Epithelial cell of proximal tubule (primary cell): ENCODE measurements at regions not wholly inside any gene's neighbourhood (a gene's known extent, or its start where the extent isn't known, plus 50 kb on each side); places are given as distances from the start of the nearest gene placed in this dataset.

ENCODE experiments used
- DNase-seq: peaks from one replicate; pipeline ENCODE4 v3.0.0-alpha.2; 2011; ENCODE audit warnings: low read depth
- H3K4me3 ChIP-seq: 2 replicates; pipeline ENCODE4 v1.5.1; 2011; ENCODE audit warnings: low read depth, mild to moderate bottlenecking, low read length
- TF ChIP-seq, protein P1 (sequence below): conservative IDR thresholded peaks from 2 replicates; pipeline ENCODE4 v1.5.1; 2012; ENCODE audit warnings: low read depth, mild to moderate bottlenecking, low read length

DNA sequence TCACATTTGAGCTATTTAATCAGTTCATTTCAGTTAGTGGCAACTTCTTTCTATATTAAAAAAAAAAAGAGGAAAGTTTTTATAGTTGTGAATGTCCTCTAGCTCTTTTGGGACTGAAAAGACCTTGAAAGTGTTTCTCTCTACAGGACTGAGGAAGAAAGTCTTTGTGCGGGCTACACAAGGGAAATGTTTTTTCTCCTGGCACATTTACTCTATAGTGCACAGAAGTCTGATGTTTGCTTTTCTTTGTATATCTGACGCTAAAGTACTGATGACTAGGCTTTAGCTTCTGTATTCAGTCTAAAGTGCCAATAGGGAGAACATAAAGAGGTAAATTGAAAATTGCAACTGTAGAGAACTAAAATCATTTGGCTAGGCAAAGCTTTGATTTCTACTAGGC is 737.4 kb upstream of the LUZP2 start:
- DNase-seq: no peak
- H3K4me3 ChIP-seq: no peak overlapping the region
- TF ChIP-seq, protein P1, sequence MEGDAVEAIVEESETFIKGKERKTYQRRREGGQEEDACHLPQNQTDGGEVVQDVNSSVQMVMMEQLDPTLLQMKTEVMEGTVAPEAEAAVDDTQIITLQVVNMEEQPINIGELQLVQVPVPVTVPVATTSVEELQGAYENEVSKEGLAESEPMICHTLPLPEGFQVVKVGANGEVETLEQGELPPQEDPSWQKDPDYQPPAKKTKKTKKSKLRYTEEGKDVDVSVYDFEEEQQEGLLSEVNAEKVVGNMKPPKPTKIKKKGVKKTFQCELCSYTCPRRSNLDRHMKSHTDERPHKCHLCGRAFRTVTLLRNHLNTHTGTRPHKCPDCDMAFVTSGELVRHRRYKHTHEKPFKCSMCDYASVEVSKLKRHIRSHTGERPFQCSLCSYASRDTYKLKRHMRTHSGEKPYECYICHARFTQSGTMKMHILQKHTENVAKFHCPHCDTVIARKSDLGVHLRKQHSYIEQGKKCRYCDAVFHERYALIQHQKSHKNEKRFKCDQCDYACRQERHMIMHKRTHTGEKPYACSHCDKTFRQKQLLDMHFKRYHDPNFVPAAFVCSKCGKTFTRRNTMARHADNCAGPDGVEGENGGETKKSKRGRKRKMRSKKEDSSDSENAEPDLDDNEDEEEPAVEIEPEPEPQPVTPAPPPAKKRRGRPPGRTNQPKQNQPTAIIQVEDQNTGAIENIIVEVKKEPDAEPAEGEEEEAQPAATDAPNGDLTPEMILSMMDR: no peak

DNA sequence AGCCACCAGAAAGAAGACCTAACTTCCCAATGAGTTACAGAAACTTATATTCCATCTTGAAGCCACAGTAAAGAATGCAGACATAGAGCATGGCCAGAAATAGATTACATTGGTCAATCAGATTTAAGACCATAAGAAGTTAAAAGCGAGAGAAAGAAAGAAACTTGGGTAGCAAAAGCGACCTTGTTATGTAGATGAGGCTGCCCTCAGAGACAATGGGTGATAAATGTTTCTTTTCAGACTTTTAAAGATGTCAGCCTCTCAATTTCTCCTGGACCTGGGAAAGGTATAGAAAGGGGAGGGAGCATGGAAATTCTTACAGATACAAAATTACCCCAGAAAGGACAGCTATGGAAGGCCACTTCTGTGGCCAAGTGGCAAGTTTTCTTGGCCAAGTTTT is 732.6 kb upstream of the LUZP2 start:
- no peak overlapping the region for H3K4me3 ChIP-seq
- no peak for DNase-seq
- TF ChIP-seq, protein P1: no peak

DNA sequence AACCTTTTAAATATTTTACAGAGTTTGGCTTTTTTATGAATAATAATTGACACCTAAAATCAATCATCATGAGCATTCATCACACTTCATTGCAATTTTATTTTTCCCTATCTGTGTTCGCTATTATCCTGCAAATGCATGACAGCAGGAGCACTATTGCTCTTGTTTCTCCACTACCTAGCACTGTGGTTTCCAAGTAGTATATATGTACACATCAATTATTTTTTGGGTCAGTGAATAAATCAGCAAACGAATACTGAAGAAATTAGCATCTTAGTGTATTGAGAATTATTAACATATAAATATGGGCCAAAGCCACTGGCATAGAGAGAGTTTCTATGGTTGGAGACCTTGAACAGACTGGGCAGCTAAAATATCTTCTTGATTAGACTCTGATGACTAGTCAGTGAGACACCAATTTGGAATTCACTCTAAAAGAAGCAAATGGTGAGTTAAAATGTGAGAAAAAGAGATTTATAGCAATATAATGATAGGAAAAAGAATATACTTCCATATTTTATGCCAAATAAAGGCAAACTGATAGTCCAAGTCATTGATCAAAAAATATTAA is 731.1 kb upstream of the LUZP2 start:
- DNase-seq: no peak
- H3K4me3 ChIP-seq: no peak overlapping the region
- TF ChIP-seq, protein P1: no peak

DNA sequence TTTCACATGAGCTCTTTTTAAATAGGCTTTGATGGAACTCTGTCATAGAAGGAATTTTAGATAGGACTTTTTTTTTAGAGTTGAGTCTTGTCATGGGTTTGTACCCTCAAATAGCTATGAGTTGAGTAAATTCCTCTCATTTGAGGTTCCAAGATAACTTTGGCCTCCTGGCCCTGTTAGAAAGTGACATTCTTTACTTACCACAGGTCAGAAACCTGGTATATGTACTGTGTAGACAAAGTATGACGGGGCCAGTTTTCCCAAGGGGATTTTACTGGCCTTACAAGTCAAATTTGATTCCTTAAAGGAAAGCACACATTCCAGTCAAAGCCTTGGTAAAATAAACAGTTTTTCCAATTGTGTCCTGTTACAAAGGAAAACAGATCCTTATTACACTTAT is 729.3 kb upstream of the LUZP2 start:
- TF ChIP-seq, protein P1: no peak
- DNase-seq: no peak
- H3K4me3 ChIP-seq: no peak overlapping the region

DNA sequence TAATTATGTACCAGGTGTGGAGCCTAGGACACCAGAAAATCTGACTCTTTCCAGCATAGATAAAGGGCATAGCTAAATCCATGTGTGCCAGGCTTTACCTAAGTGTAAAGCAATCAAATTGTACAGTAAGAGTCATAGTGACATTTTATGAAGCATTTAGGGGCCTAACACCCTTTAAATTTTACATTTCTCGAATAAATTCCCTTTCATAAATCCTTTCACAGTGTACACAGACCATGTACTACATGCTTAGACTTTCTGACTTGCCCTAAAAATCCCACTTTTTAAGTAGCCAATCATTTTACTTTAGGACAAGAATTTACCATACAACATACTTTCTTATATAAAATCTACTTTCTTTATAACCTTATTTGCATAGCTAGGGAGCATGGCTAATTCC is 727.6 kb upstream of the LUZP2 start:
- no peak for DNase-seq
- TF ChIP-seq, protein P1: no peak
- H3K4me3 ChIP-seq: no peak overlapping the region

DNA sequence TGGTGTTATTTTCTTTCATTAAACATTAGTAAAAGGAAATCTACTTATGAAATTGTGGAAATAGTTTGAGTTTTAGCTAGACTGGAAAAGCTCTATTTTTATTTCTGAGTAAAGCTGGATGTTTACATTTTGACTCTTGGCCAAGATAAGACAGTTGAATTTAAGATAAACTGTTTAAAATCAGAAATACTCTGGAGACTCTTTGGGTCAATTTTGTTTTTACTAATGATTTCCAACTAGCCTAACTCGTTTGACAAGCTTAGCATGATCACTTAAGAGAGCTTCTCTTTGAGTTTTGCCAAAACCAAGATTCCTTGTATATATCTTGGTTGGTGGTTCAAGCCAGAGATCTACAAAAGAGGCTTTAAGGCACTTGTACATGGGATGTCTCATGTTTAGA is 724.8 kb upstream of the LUZP2 start:
- no peak for DNase-seq
- TF ChIP-seq, protein P1: no peak
- no peak overlapping the region for H3K4me3 ChIP-seq

DNA sequence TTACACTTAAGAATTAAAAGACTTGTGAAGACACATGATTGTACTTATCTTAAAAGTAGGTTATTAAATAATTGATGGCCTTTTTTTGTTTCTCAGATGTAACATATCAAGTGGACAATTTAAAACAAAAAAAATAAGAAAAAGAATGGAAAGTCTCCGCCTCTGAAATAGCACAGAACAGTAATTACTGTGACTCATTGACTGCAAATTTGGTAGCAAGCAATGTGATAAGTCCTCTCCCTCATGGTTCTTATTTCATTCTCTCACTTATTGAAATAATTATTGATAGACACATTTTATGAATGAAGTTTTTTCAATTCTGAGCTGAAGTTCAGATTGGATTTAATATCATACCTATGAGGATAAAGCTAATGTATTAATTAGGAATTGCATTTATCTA is 717.9 kb upstream of the LUZP2 start:
- no peak overlapping the region for H3K4me3 ChIP-seq
- DNase-seq: no peak
- TF ChIP-seq, protein P1: no peak
